ENCODE measurements at regions not wholly inside any gene's neighbourhood (a gene's known extent, or its start where the extent isn't known, plus 50 kb on each side); places are given as distances from the start of the nearest gene placed in this dataset.

GRCh38 chr22:27299181-27300085, 502.1 kb downstream of the MN1 start:
- DNase-seq (ENCODE audit: low spot score in 2 of 2): no peak
- Histone ChIP-seq H3K27me3 (peaks cover 49% of the 10 kb centered on the region), H3K27ac (no peak overlapping the region), H3K4me3 (no peak overlapping the region), H3K36me3 (no peaks in the 10 kb centered on the region), H3K4me1 (peaks cover 5% of the 10 kb centered on the region), H3K9me3 (no peaks in the 10 kb centered on the region)
- 41% methylated on average over 33 of the region's 33 CpGs for WGBS
- no peak for TF ChIP-seq POLR2AphosphoS5 (IDR thresholded peaks at IDR 0.05)
- no peak for TF ChIP-seq EP300 (IDR thresholded peaks at IDR 0.05)
- no peak for TF ChIP-seq POLR2A (IDR thresholded peaks at IDR 0.05)
- no peak for TF ChIP-seq CTCF (IDR thresholded peaks at IDR 0.05)

- no peak for DNase-seq (ENCODE audit: low spot score in 2 of 2)
- Histone ChIP-seq H3K4me1 (peaks cover 5% of the 10 kb centered on the region), H3K27me3 (peaks cover 45% of the 10 kb centered on the region), H3K9me3 (no peaks in the 10 kb centered on the region), H3K4me3 (no peak overlapping the region), H3K36me3 (no peaks in the 10 kb centered on the region), H3K27ac (no peak overlapping the region)
- 93% methylated on average over 16 of the region's 16 CpGs for WGBS
- no peak for TF ChIP-seq POLR2A (IDR thresholded peaks at IDR 0.05)
- TF ChIP-seq EP300 (IDR thresholded peaks at IDR 0.05): no peak
- TF ChIP-seq CTCF (IDR thresholded peaks at IDR 0.05): no peak
- TF ChIP-seq POLR2AphosphoS5 (IDR thresholded peaks at IDR 0.05): no peak
Measured at GRCh38 chr22:27300536-27301285, 500.8 kb downstream of the MN1 start.

GRCh38 chr22:27302501-27302900, 499.1 kb downstream of the MN1 start:
- peaks cover 28% of the 10 kb centered on the region for H3K27me3 ChIP-seq
- 87% methylated on average over 8 of the region's 11 CpGs for WGBS
- no peak overlapping the region for H3K4me3 ChIP-seq
- DNase-seq (ENCODE audit: low spot score in 2 of 2): no peak
- no peaks in the 10 kb centered on the region for H3K36me3 ChIP-seq
- H3K4me1 ChIP-seq: peaks cover 5% of the 10 kb centered on the region
- no peaks in the 10 kb centered on the region for H3K9me3 ChIP-seq
- no peak overlapping the region for H3K27ac ChIP-seq
- TF ChIP-seq POLR2AphosphoS5 (IDR thresholded peaks at IDR 0.05) (no peak), EP300 (IDR thresholded peaks at IDR 0.05) (no peak), POLR2A (IDR thresholded peaks at IDR 0.05) (no peak), CTCF (IDR thresholded peaks at IDR 0.05) (no peak)

- Histone ChIP-seq H3K4me1 (peaks cover 5% of the 10 kb centered on the region), H3K9me3 (no peaks in the 10 kb centered on the region), H3K27ac (no peak overlapping the region), H3K27me3 (peaks cover 20% of the 10 kb centered on the region), H3K4me3 (no peak overlapping the region), H3K36me3 (no peaks in the 10 kb centered on the region)
- TF ChIP-seq POLR2AphosphoS5 (IDR thresholded peaks at IDR 0.05): no peak
- TF ChIP-seq CTCF (IDR thresholded peaks at IDR 0.05): no peak
- no peak for TF ChIP-seq POLR2A (IDR thresholded peaks at IDR 0.05)
- no peak for TF ChIP-seq EP300 (IDR thresholded peaks at IDR 0.05)
- no peak for DNase-seq (ENCODE audit: low spot score in 2 of 2)
Measured at GRCh38 chr22:27303718-27304117, 497.8 kb downstream of the MN1 start.

- no peaks in the 10 kb centered on the region for H3K36me3 ChIP-seq
- no peak overlapping the region for H3K27ac ChIP-seq
- TF ChIP-seq POLR2AphosphoS5 (IDR thresholded peaks at IDR 0.05): no peak
- TF ChIP-seq EP300 (IDR thresholded peaks at IDR 0.05): no peak
- TF ChIP-seq POLR2A (IDR thresholded peaks at IDR 0.05): no peak
- TF ChIP-seq CTCF (IDR thresholded peaks at IDR 0.05): no peak
- no peak overlapping the region for H3K4me3 ChIP-seq
- 78% methylated on average over 1 of the region's 1 CpG for WGBS
- H3K4me1 ChIP-seq: no peaks in the 10 kb centered on the region
- no peaks in the 10 kb centered on the region for H3K9me3 ChIP-seq
- no peak for DNase-seq (ENCODE audit: low spot score in 2 of 2)
- peaks cover 18% of the 10 kb centered on the region for H3K27me3 ChIP-seq
Measured at GRCh38 chr22:27306771-27307170, 494.8 kb downstream of the MN1 start.

Data from suprapubic skin (tissue), 4 donors.